Dendritic cell treated with granulocyte-macrophage colony-stimulating factor and Interleukin-4, amounts not matched to agents 40 ng/mL and 50 ng/mL, for 4 days (primary cell): ENCODE measurements at regions not wholly inside any gene's neighbourhood (a gene's known extent, or its start where the extent isn't known, plus 50 kb on each side); places are given as distances from the start of the nearest gene placed in this dataset.

Experiments
- H3K27ac Mint-ChIP-seq: one replicate; pipeline ENCODE4 v1.8.0; 2022; ENCODE audit warnings: mild to moderate bottlenecking, mixed read lengths
- H3K27me3 Mint-ChIP-seq: one replicate; pipeline ENCODE4 v1.8.0; 2022; ENCODE audit warnings: mild to moderate bottlenecking, mixed read lengths
- H3K36me3 Mint-ChIP-seq: one replicate; pipeline ENCODE4 v1.8.0; 2022; ENCODE audit warnings: low read depth, mixed read lengths
- H3K4me1 Mint-ChIP-seq: one replicate; pipeline ENCODE4 v1.8.0; 2022; ENCODE audit warnings: low read depth, mixed read lengths
- H3K4me3 Mint-ChIP-seq: one replicate; pipeline ENCODE4 v1.8.0; 2022; ENCODE audit warnings: mild to moderate bottlenecking, moderate library complexity, mixed read lengths
- H3K9me3 Mint-ChIP-seq: one replicate; pipeline ENCODE4 v1.8.0; 2022; ENCODE audit warnings: mixed read lengths
- intact Hi-C: fragments of 100-400 bp; cut with micrococcal nuclease; formaldehyde crosslinking; loops from one replicate; pipeline ENCODE4 v1.15.0; 2022

GRCh38 chr7:38002689-38003088, 82.2 kb downstream of the EPDR1 start:
- Mint-ChIP-seq H3K27ac (no peak overlapping the region), H3K4me3 (no peak overlapping the region), H3K9me3 (no peaks in the 10 kb centered on the region), H3K27me3 (no peaks in the 10 kb centered on the region), H3K36me3 (no peaks in the 10 kb centered on the region), H3K4me1 (no peaks in the 10 kb centered on the region)
- intact Hi-C loops, result no loop called here

GRCh38 chr7:38006559-38006958, 86.1 kb downstream of the EPDR1 start:
- Mint-ChIP-seq H3K27ac (no peak overlapping the region), H3K9me3 (peaks cover 21% of the 10 kb centered on the region), H3K4me1 (no peaks in the 10 kb centered on the region), H3K36me3 (no peaks in the 10 kb centered on the region), H3K27me3 (no peaks in the 10 kb centered on the region), H3K4me3 (no peak overlapping the region)
- intact Hi-C loops, result no loop called here

- intact Hi-C loops, result no loop called here
- H3K9me3 Mint-ChIP-seq, result peaks cover 21% of the 10 kb centered on the region
- no peaks in the 10 kb centered on the region for H3K27me3 Mint-ChIP-seq
- H3K4me3 Mint-ChIP-seq, result no peak overlapping the region
- no peak overlapping the region for H3K27ac Mint-ChIP-seq
- no peaks in the 10 kb centered on the region for H3K4me1 Mint-ChIP-seq
- no peaks in the 10 kb centered on the region for H3K36me3 Mint-ChIP-seq
These were observed 86.7 kb downstream of the EPDR1 start for GRCh38 chr7:38007096-38007495.

GRCh38 chr7:38013246-38013645, 92.8 kb downstream of the EPDR1 start:
- Mint-ChIP-seq H3K27ac (no peak overlapping the region), H3K9me3 (peaks cover 21% of the 10 kb centered on the region), H3K4me3 (no peak overlapping the region), H3K4me1 (no peaks in the 10 kb centered on the region), H3K27me3 (no peaks in the 10 kb centered on the region), H3K36me3 (no peaks in the 10 kb centered on the region)
- intact Hi-C loops, result no loop called here

GRCh38 chr7:38016567-38016966, 96.1 kb downstream of the EPDR1 start:
- Mint-ChIP-seq H3K36me3 (no peaks in the 10 kb centered on the region), H3K27ac (no peak overlapping the region), H3K4me1 (peaks cover 6% of the 10 kb centered on the region), H3K27me3 (no peaks in the 10 kb centered on the region), H3K9me3 (no peaks in the 10 kb centered on the region), H3K4me3 (no peak overlapping the region)
- intact Hi-C loops, result no loop called here

GRCh38 chr7:38017320-38017719, 96.9 kb downstream of the EPDR1 start:
- H3K27ac Mint-ChIP-seq, result no peak overlapping the region
- H3K27me3 Mint-ChIP-seq, result no peaks in the 10 kb centered on the region
- intact Hi-C loops, result no loop called here
- no peak overlapping the region for H3K4me3 Mint-ChIP-seq
- H3K4me1 Mint-ChIP-seq, result peaks cover 6% of the 10 kb centered on the region
- H3K9me3 Mint-ChIP-seq, result no peaks in the 10 kb centered on the region
- H3K36me3 Mint-ChIP-seq, result no peaks in the 10 kb centered on the region

- Mint-ChIP-seq H3K36me3 (no peaks in the 10 kb centered on the region), H3K4me3 (no peak overlapping the region), H3K27me3 (no peaks in the 10 kb centered on the region), H3K4me1 (peaks cover 6% of the 10 kb centered on the region), H3K9me3 (no peaks in the 10 kb centered on the region), H3K27ac (no peak overlapping the region)
- intact Hi-C loops, result no loop called here
These were observed 99.8 kb downstream of the EPDR1 start for GRCh38 chr7:38020121-38020785.

GRCh38 chr7:38021892-38022291, 101.5 kb downstream of the EPDR1 start:
- H3K4me1 Mint-ChIP-seq, result peaks cover 6% of the 10 kb centered on the region
- H3K36me3 Mint-ChIP-seq, result no peaks in the 10 kb centered on the region
- no peak overlapping the region for H3K4me3 Mint-ChIP-seq
- no peaks in the 10 kb centered on the region for H3K9me3 Mint-ChIP-seq
- intact Hi-C loops, result no loop called here
- H3K27me3 Mint-ChIP-seq, result no peaks in the 10 kb centered on the region
- no peak overlapping the region for H3K27ac Mint-ChIP-seq

GRCh38 chr7:38025815-38026214, 105.4 kb downstream of the EPDR1 start:
- Mint-ChIP-seq H3K36me3 (no peaks in the 10 kb centered on the region), H3K4me3 (no peak overlapping the region), H3K9me3 (no peaks in the 10 kb centered on the region), H3K27me3 (no peaks in the 10 kb centered on the region), H3K4me1 (no peaks in the 10 kb centered on the region), H3K27ac (no peak overlapping the region)
- intact Hi-C loops, result no loop called here

- no peaks in the 10 kb centered on the region for H3K27me3 Mint-ChIP-seq
- H3K9me3 Mint-ChIP-seq, result no peaks in the 10 kb centered on the region
- no peaks in the 10 kb centered on the region for H3K36me3 Mint-ChIP-seq
- H3K4me1 Mint-ChIP-seq, result no peaks in the 10 kb centered on the region
- H3K27ac Mint-ChIP-seq, result no peak overlapping the region
- intact Hi-C loops, result no loop called here
- H3K4me3 Mint-ChIP-seq, result no peak overlapping the region
These were observed 107.5 kb downstream of the EPDR1 start for GRCh38 chr7:38027884-38028455.

- no peaks in the 10 kb centered on the region for H3K27me3 Mint-ChIP-seq
- intact Hi-C loops, result no loop called here
- no peaks in the 10 kb centered on the region for H3K36me3 Mint-ChIP-seq
- H3K27ac Mint-ChIP-seq, result no peak overlapping the region
- H3K4me3 Mint-ChIP-seq, result no peak overlapping the region
- H3K9me3 Mint-ChIP-seq, result no peaks in the 10 kb centered on the region
- H3K4me1 Mint-ChIP-seq, result no peaks in the 10 kb centered on the region
These were observed 113.8 kb downstream of the EPDR1 start for GRCh38 chr7:38034062-38034908.

- Mint-ChIP-seq H3K36me3 (no peaks in the 10 kb centered on the region), H3K4me3 (no peak overlapping the region), H3K9me3 (no peaks in the 10 kb centered on the region), H3K27ac (no peak overlapping the region), H3K4me1 (no peaks in the 10 kb centered on the region), H3K27me3 (no peaks in the 10 kb centered on the region)
- intact Hi-C loops, result no loop called here
These were observed 120.4 kb downstream of the EPDR1 start for GRCh38 chr7:38040831-38041230.

- Mint-ChIP-seq H3K4me1 (no peaks in the 10 kb centered on the region), H3K9me3 (peaks cover 9% of the 10 kb centered on the region), H3K27ac (no peak overlapping the region), H3K4me3 (no peak overlapping the region), H3K27me3 (no peaks in the 10 kb centered on the region), H3K36me3 (no peaks in the 10 kb centered on the region)
- intact Hi-C loops, result no loop called here
These were observed 128.4 kb upstream of the STARD3NL start for GRCh38 chr7:38049679-38050078.

- intact Hi-C loops, result no loop called here
- Mint-ChIP-seq H3K4me1 (no peaks in the 10 kb centered on the region), H3K4me3 (no peak overlapping the region), H3K27ac (no peak overlapping the region), H3K9me3 (peaks cover 9% of the 10 kb centered on the region), H3K27me3 (no peaks in the 10 kb centered on the region), H3K36me3 (no peaks in the 10 kb centered on the region)
These were observed 126.7 kb upstream of the STARD3NL start for GRCh38 chr7:38051311-38051710.
